Dendritic cell treated with granulocyte-macrophage colony-stimulating factor and Interleukin-4, amounts not matched to agents 40 ng/mL and 50 ng/mL, for 4 days (primary cell): ENCODE measurements at regions not wholly inside any gene's neighbourhood (a gene's known extent, or its start where the extent isn't known, plus 50 kb on each side); places are given as distances from the start of the nearest gene placed in this dataset.
"Not testable (repeated sequence)": the region's sequence is repeated elsewhere in the genome, so short reads cannot be mapped to it uniquely, and the experiment has no call there.

Experiments
- H3K27ac Mint-ChIP-seq: one replicate; pipeline ENCODE4 v1.8.0; 2022; ENCODE audit warnings: mild to moderate bottlenecking, mixed read lengths
- H3K27me3 Mint-ChIP-seq: one replicate; pipeline ENCODE4 v1.8.0; 2022; ENCODE audit warnings: mild to moderate bottlenecking, mixed read lengths
- H3K36me3 Mint-ChIP-seq: one replicate; pipeline ENCODE4 v1.8.0; 2022; ENCODE audit warnings: low read depth, mixed read lengths
- H3K4me1 Mint-ChIP-seq: one replicate; pipeline ENCODE4 v1.8.0; 2022; ENCODE audit warnings: low read depth, mixed read lengths
- H3K4me3 Mint-ChIP-seq: one replicate; pipeline ENCODE4 v1.8.0; 2022; ENCODE audit warnings: mild to moderate bottlenecking, moderate library complexity, mixed read lengths
- H3K9me3 Mint-ChIP-seq: one replicate; pipeline ENCODE4 v1.8.0; 2022; ENCODE audit warnings: mixed read lengths
- intact Hi-C: fragments of 100-400 bp; cut with micrococcal nuclease; formaldehyde crosslinking; loops from one replicate; pipeline ENCODE4 v1.15.0; 2022

GRCh38 chr21:18148401-18148800, 96.2 kb upstream of the CHODL start:
- Mint-ChIP-seq H3K4me3 (no peak overlapping the region), H3K9me3 (peaks cover 9% of the 10 kb centered on the region), H3K27me3 (no peaks in the 10 kb centered on the region), H3K27ac (no peak overlapping the region), H3K36me3 (no peaks in the 10 kb centered on the region), H3K4me1 (no peaks in the 10 kb centered on the region)
- intact Hi-C loops: no loop called here

GRCh38 chr21:18147678-18148077, 97.0 kb upstream of the CHODL start:
- peaks cover 9% of the 10 kb centered on the region for H3K9me3 Mint-ChIP-seq
- intact Hi-C loops: no loop called here
- H3K27me3 Mint-ChIP-seq: no peaks in the 10 kb centered on the region
- no peak overlapping the region for H3K27ac Mint-ChIP-seq
- no peak overlapping the region for H3K4me3 Mint-ChIP-seq
- no peaks in the 10 kb centered on the region for H3K4me1 Mint-ChIP-seq
- H3K36me3 Mint-ChIP-seq: no peaks in the 10 kb centered on the region

GRCh38 chr21:18146820-18147219, 97.8 kb upstream of the CHODL start:
- intact Hi-C loops: no loop called here

GRCh38 chr21:18144339-18144738, 100.3 kb upstream of the CHODL start:
- H3K4me3 Mint-ChIP-seq: no peak overlapping the region
- no peaks in the 10 kb centered on the region for H3K36me3 Mint-ChIP-seq
- no peaks in the 10 kb centered on the region for H3K4me1 Mint-ChIP-seq
- no peaks in the 10 kb centered on the region for H3K27me3 Mint-ChIP-seq
- no peak overlapping the region for H3K27ac Mint-ChIP-seq
- intact Hi-C loops: no loop called here
- H3K9me3 Mint-ChIP-seq: peaks cover 10% of the 10 kb centered on the region

More at GRCh38 chr21:18146820-18147219, 97.8 kb upstream of the CHODL start:
- Mint-ChIP-seq H3K36me3 (no peaks in the 10 kb centered on the region), H3K27me3 (no peaks in the 10 kb centered on the region), H3K27ac (no peak overlapping the region), H3K4me1 (no peaks in the 10 kb centered on the region), H3K4me3 (no peak overlapping the region), H3K9me3 (peaks cover 9% of the 10 kb centered on the region)

GRCh38 chr21:18142655-18143054, 102.0 kb upstream of the CHODL start:
- H3K36me3 Mint-ChIP-seq: no peaks in the 10 kb centered on the region
- no peak overlapping the region for H3K4me3 Mint-ChIP-seq
- H3K27ac Mint-ChIP-seq: no peak overlapping the region
- H3K9me3 Mint-ChIP-seq: peaks cover 17% of the 10 kb centered on the region
- intact Hi-C loops: no loop called here
- no peaks in the 10 kb centered on the region for H3K4me1 Mint-ChIP-seq
- no peaks in the 10 kb centered on the region for H3K27me3 Mint-ChIP-seq

- no peaks in the 10 kb centered on the region for H3K27me3 Mint-ChIP-seq
- no peaks in the 10 kb centered on the region for H3K36me3 Mint-ChIP-seq
- peaks cover 9% of the 10 kb centered on the region for H3K9me3 Mint-ChIP-seq
- intact Hi-C loops: no loop called here
- no peak overlapping the region for H3K27ac Mint-ChIP-seq
- no peaks in the 10 kb centered on the region for H3K4me1 Mint-ChIP-seq
- no peak overlapping the region for H3K4me3 Mint-ChIP-seq
Observed at GRCh38 chr21:18138507-18138906, 106.1 kb upstream of the CHODL start.

- intact Hi-C loops: no loop called here
- H3K4me1 Mint-ChIP-seq: no peaks in the 10 kb centered on the region
- peaks cover 8% of the 10 kb centered on the region for H3K9me3 Mint-ChIP-seq
- no peak overlapping the region for H3K4me3 Mint-ChIP-seq
- H3K27ac Mint-ChIP-seq: no peak overlapping the region
- no peaks in the 10 kb centered on the region for H3K27me3 Mint-ChIP-seq
- H3K36me3 Mint-ChIP-seq: no peaks in the 10 kb centered on the region
Observed at GRCh38 chr21:18129526-18129925, 115.1 kb upstream of the CHODL start.

GRCh38 chr21:18118566-18118965, 126.1 kb upstream of the CHODL start:
- no peak overlapping the region for H3K27ac Mint-ChIP-seq
- no peaks in the 10 kb centered on the region for H3K4me1 Mint-ChIP-seq
- H3K36me3 Mint-ChIP-seq: no peaks in the 10 kb centered on the region
- no peak overlapping the region for H3K4me3 Mint-ChIP-seq
- no peaks in the 10 kb centered on the region for H3K27me3 Mint-ChIP-seq
- intact Hi-C loops: no loop called here
- H3K9me3 Mint-ChIP-seq: peaks cover 2% of the 10 kb centered on the region

GRCh38 chr21:18117176-18117575, 127.5 kb upstream of the CHODL start:
- Mint-ChIP-seq H3K27me3 (no peaks in the 10 kb centered on the region), H3K27ac (no peak overlapping the region), H3K4me3 (no peak overlapping the region), H3K4me1 (no peaks in the 10 kb centered on the region), H3K9me3 (peaks cover 9% of the 10 kb centered on the region), H3K36me3 (no peaks in the 10 kb centered on the region)
- intact Hi-C loops: no loop called here

GRCh38 chr21:18114810-18115209, 129.8 kb upstream of the CHODL start:
- H3K36me3 Mint-ChIP-seq: no peaks in the 10 kb centered on the region
- H3K4me3 Mint-ChIP-seq: no peak overlapping the region
- no peaks in the 10 kb centered on the region for H3K27me3 Mint-ChIP-seq
- intact Hi-C loops: no loop called here
- H3K27ac Mint-ChIP-seq: no peak overlapping the region
- peaks cover 9% of the 10 kb centered on the region for H3K9me3 Mint-ChIP-seq
- no peaks in the 10 kb centered on the region for H3K4me1 Mint-ChIP-seq

GRCh38 chr21:18104802-18105201, 139.8 kb upstream of the CHODL start:
- intact Hi-C loops: no loop called here
- Mint-ChIP-seq H3K27ac (no peak overlapping the region), H3K4me3 (no peak overlapping the region), H3K27me3 (no peaks in the 10 kb centered on the region), H3K4me1 (no peaks in the 10 kb centered on the region), H3K36me3 (no peaks in the 10 kb centered on the region), H3K9me3 (peaks cover 34% of the 10 kb centered on the region)

- intact Hi-C loops, H3K36me3 Mint-ChIP-seq, H3K27me3 Mint-ChIP-seq, H3K4me3 Mint-ChIP-seq, H3K27ac Mint-ChIP-seq, H3K4me1 Mint-ChIP-seq: not testable (repeated sequence)
- peaks cover 78% of the 10 kb centered on the region for H3K9me3 Mint-ChIP-seq
Observed at GRCh38 chr21:18096413-18096812, 148.2 kb upstream of the CHODL start.

- intact Hi-C loops: no loop called here
- no peak overlapping the region for H3K27ac Mint-ChIP-seq
- H3K4me3 Mint-ChIP-seq: no peak overlapping the region
- no peaks in the 10 kb centered on the region for H3K36me3 Mint-ChIP-seq
- H3K27me3 Mint-ChIP-seq: no peaks in the 10 kb centered on the region
- H3K4me1 Mint-ChIP-seq: no peaks in the 10 kb centered on the region
- peaks cover 73% of the 10 kb centered on the region for H3K9me3 Mint-ChIP-seq
Observed at GRCh38 chr21:18089786-18090185, 154.8 kb upstream of the CHODL start.

GRCh38 chr21:18070392-18070791, 174.2 kb upstream of the CHODL start:
- H3K36me3 Mint-ChIP-seq: no peaks in the 10 kb centered on the region
- no peak overlapping the region for H3K4me3 Mint-ChIP-seq
- intact Hi-C loops: no loop called here
- no peak overlapping the region for H3K27ac Mint-ChIP-seq
- no peaks in the 10 kb centered on the region for H3K4me1 Mint-ChIP-seq
- H3K27me3 Mint-ChIP-seq: no peaks in the 10 kb centered on the region
- peaks cover 8% of the 10 kb centered on the region for H3K9me3 Mint-ChIP-seq

- no peaks in the 10 kb centered on the region for H3K36me3 Mint-ChIP-seq
- no peak overlapping the region for H3K4me3 Mint-ChIP-seq
- no peaks in the 10 kb centered on the region for H3K27me3 Mint-ChIP-seq
- intact Hi-C loops: no loop called here
- no peaks in the 10 kb centered on the region for H3K4me1 Mint-ChIP-seq
- peaks cover 8% of the 10 kb centered on the region for H3K9me3 Mint-ChIP-seq
- H3K27ac Mint-ChIP-seq: no peak overlapping the region
Observed at GRCh38 chr21:18069875-18070274, 174.8 kb upstream of the CHODL start.
